NCI-H1048 (cell line): ENCODE measurements at regions not wholly inside any gene's neighbourhood (a gene's known extent, or its start where the extent isn't known, plus 50 kb on each side); places are given as distances from the start of the nearest gene placed in this dataset.

Experiments used
- DNase-seq: peaks from one replicate; lab custom pipeline; 2025; lab: John Stamatoyannopoulos, UW

DNA sequence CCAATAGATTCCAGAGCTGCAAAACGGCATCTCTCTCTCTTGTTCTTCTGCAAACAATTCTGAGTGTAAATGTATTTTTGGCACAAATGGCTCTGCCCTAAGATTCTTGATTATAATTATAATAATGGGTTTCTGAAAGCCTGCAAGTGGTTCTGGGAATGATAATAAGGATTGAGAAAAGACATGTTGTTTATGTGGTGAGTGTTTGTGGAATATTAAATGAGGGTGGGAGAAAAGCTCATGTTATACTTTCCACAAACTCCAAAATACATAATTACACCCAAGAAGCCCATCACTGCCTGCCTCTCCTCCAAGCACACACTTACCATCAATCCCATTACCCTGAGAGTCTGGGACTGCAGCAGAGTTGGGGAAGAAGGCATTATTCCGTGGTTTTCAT is 460.0 kb upstream of the BRINP1 start:
- DNase-seq = no peak

- DNase-seq = no peak
Measured at GRCh38 chr9:119827526-119827925, 458.3 kb upstream of the BRINP1 start.

DNA sequence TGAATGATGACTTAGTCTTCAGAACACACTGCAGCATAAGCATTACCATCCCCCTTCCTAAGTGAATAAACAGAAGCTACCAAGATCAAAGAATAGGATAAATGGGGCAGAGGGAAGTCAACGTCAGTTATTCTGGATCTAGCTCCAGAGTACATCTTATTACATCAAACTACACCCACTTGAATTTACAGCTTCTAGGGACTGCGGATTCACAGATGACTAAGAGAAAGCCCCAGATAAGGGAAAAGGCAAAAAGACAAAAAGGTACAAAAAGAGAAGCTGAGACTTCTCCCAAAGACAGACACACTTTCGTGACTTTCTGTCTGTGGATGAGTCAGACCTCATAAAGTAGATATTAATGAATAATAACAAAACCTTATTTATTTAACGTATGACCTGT is 457.9 kb upstream of the BRINP1 start:
- DNase-seq = no peak

GRCh38 chr9:119818726-119819435 is 449.6 kb upstream of the BRINP1 start:
- no peak for DNase-seq

- no peak for DNase-seq
Measured at GRCh38 chr9:119810645-119811429, 441.6 kb upstream of the BRINP1 start.

GRCh38 chr9:119803679-119804078 is 434.4 kb upstream of the BRINP1 start:
- DNase-seq = no peak

DNA sequence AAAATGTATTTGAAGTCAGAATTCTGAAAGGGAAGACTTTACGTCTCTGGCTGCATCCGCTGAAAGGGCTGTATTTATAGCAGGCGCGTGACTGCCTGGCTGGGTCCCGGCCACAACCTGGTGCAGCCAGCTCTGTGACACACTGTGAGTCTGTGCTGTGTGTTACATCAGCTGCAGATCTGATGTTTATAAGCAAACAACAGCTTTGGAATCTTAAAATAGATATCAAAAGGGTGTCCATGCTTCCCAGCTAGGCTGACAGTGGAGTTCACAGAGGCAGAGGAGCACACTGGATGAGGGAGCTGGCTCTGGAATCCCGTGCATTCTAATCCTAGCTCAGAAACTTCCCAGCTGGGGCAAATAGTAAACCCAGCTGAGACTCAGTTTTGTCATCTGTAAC is 433.4 kb upstream of the BRINP1 start:
- no peak for DNase-seq

DNA sequence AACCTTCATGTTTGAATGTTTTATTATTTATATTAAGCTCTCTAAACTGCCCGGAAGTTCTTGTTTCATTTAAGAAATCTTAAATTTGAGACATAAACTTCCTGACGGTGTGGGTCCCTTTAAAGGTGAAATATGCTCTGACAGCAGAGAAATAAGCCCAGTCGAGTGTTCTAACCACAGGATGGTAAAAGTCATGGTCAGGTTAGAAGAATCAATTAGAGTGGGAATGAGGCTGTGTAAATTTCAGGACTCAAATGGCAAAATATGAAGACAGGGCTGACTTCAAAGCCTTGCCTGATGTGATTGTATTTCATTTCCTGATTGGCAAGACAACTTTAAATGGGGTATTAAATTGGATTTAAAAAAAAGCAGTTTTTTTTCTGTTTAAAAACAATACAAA is 432.9 kb upstream of the BRINP1 start:
- no peak for DNase-seq

- DNase-seq = no peak
Measured at GRCh38 chr9:119801311-119801710, 432.1 kb upstream of the BRINP1 start.

DNA sequence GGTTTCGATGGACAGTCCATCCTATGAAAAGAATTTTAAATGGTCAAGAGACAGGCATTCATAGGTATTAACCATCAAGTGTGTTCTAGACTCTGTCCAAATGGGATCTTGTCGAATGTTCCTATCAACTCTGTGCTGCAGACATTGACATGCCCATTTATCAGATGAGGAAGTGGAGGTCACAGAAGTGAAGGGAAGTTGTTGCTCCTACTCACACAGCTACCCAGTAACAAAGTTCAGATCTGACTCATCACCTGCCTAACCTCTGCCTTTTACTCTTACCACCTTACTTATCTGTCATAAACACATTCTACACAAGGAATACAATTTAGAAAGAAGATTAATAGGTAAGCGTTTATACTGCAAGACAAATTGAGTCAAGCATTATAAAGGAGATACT is 426.2 kb upstream of the BRINP1 start:
- no peak for DNase-seq

DNA sequence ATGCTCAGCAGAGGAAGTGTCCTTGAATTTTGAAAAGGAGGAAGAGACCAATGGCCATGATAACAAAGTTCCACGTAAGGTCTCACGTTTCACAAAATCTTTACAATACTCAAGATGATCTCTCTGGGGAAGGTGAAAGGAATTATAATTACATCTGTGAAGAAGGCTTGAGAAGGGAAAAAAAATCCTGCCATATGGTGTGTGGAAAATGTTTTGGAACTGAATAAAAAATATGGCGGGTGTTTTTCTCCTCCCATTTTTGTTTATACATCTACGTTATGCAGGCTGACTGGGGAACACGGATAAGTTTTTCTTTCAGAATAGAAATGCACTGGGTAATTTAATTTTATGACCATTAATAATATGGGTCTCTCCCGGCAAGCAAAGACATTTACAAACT is 425.6 kb upstream of the BRINP1 start:
- no peak for DNase-seq

- DNase-seq = no peak
Measured at GRCh38 chr9:119793218-119793617, 424.0 kb upstream of the BRINP1 start.

GRCh38 chr9:119792242-119792641 is 423.0 kb upstream of the BRINP1 start:
- no peak for DNase-seq

DNA sequence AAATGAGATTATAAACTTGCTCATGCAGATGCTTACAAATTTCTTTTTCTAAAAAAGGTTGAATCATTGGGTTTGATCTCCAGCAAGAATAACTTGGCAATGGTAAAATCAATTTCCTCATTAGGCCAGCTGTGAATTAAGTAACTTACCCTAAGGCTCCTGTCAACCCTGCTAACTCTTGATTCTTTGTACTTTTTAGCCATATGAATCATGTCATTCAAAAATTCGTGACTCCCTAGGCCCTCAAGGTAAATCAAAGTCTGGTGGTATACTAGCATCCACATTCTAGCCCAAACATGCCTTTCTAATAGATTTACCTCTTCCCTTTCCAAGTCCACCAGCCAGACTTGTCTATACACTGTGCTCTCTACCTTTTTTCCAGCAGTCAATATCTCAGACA is 420.8 kb upstream of the BRINP1 start:
- no peak for DNase-seq

GRCh38 chr9:119788921-119789320 is 419.7 kb upstream of the BRINP1 start:
- DNase-seq = no peak

DNA sequence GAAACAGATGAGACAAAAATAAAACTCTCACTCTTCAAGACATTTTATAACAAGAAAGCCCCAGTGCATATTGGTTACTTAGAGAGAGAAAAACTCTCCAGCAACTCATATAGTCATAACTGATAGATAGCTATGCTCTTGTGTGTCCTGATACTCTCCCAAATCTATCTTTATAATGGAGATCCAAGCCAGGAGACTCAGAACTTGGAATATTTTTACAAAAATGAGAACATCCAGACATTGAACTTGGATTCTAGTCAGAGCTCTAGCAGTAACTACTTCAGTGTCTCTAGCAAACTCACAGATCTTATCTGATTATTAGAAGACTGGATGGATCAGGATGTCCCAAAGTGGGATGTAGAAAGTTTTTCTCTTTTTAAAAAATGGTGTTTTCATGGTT is 412.7 kb upstream of the BRINP1 start:
- DNase-seq = no peak

DNA sequence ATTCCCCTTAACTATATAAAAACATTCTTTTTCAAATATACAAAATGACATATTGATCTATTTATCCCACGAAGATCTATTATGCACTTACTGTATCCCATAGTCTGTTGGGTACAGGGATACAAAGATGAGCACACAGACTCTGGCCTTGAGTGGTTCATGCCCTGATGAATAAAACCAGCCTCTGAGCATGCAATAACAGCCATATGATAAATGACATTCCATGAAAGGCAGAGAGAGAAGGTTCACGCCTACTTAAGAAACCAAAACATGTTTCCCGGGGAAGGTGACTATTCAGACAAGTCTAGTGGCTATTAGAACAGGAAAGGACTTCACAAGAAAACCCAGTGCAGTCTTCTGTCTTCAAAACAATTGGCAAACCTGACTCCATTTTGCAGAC is 406.2 kb upstream of the BRINP1 start:
- DNase-seq = no peak

- no peak for DNase-seq
Measured at GRCh38 chr9:119773823-119774222, 404.6 kb upstream of the BRINP1 start.

DNA sequence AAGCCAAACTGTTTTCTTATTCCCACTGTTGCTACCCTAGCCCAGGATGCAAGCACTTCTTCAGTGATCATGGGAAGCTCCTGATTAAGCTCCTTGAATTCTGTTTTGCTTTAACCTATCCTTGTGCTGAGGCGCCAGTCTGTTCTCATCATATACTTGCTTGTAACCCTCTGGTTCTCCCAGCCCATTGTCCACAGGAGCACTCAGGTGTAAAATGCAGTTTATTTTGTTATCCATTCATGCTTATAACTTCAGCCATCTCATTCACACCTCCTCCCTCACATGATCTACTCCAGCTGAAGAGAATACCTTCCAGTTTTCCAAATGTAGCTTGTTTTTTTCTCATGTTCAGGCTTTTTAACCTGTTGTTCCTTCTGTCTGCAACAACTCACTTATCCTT is 402.1 kb upstream of the BRINP1 start:
- DNase-seq = no peak

DNA sequence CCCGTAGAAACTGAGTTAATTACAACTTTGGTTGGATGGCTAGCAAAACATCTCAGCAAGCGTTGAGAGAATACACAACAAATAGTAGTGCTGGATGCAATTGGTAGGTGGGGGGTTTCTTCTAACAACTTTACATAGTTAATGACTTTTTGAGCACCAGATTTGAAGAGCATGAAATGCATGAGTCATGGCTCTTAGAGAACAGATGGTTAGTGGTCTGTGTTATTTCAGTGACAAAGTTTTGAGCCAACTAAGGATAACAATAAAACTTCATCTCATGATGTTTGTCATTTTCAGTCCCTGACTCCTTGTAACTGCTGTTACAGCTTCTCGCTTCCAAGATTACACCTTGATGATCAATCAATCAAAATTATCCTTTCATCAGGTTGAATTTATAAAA is 399.0 kb upstream of the BRINP1 start:
- no peak for DNase-seq

DNA sequence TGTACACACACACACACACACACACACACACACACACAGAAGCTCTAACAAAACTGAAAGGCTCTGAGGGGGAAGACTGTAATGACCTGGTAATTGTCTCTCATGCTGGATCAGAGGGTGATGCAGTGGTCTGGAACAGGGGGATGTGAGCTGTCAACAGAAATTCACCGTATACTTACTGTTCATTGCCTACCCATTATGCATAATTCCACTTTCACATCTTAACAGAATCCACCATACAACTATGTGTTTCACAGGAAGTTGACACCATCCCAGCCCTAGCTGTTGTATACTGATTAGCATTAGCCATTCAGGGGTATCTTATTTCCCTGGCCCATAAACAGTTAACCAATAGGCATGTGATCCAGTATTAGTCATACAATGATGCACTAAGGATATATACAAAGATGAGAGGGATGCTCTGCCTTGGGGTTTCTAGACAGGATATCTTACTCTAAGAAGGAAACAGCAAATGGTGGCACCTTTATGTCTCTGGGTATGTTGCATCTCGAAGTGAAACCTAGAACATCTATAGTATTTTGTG is 396.5 kb upstream of the BRINP1 start:
- DNase-seq = no peak

DNA sequence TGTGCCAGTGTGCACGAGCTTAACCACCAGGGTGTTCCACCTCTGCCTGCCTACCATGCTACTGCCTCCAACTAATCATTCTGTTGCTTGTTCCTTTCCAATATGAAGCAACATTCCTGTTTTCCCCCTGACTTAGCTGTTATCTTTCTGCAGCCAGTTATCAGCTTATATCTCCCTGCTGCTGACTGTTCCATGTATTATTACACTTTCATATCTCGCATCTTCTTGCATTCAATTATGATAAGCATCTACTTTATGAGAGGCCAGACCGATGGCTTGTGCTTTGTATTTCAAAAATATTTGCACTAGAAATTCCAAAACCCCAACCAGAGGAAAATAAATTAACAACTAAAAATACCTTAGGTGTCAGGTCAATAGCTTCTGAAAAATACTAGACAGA is 394.0 kb upstream of the BRINP1 start:
- DNase-seq = no peak

DNA sequence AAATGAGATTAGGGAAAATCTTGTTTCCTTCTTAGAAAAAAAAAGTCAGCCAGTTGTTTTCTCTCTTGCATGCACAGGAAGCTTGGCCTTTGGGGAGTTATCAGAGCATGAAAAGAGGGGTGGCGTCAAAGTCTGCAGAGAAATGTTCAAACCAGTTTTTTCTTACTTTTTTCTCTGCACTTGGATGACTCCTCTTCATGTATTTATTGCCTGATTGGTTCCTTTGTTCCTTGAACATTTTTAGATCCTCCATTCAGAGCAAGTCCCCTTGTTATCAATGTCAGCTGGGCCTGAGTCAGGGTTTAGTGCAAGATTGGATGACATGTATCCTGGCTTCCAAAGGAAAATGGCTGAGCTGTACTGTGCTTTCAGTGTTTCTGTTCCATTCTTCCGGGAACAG is 392.6 kb upstream of the BRINP1 start:
- no peak for DNase-seq

DNA sequence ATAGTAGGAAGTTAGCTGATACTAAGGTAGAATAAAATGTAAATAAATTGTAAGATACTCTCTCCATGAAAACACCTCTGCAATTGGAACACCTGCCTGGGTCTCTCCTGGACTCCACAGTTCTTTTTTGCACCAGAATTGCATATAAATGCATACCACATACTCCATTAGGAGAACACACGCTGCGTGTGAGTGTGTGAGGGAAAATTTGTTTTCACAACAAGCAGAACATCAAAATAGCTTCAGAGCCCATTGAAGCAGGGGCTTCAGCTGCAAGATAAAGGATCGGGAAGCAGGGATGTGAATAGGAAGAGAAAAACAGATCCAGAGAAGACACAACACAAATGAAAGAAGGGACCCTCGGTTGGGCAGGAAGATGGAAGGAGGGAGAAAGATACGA is 389.8 kb upstream of the BRINP1 start:
- DNase-seq = no peak
